Panc1 (cell line): ENCODE measurements at regions not wholly inside any gene's neighbourhood (a gene's known extent, or its start where the extent isn't known, plus 50 kb on each side); places are given as distances from the start of the nearest gene placed in this dataset.
"Not testable (repeated sequence)": the region's sequence is repeated elsewhere in the genome, so short reads cannot be mapped to it uniquely, and the experiment has no call there.

Source experiments
- ATAC-seq: fragments of 200-7000 bp; cut with Tn5 transposase; 2 replicates; pipeline ENCODE4 v1.9.1; 2020; ENCODE audit warnings: mild to moderate bottlenecking, moderate library complexity
- BruUV-seq: library from RNA; stranded (reverse); fragments of 400-500 nt; replicated peaks from 2 replicates; lab custom pipeline; 2021; lab: Mats Ljungman, UMichigan
- CTCF ChIA-PET: fragments of 300-600 bp; sonication (Branson Sonifier 250); formaldehyde crosslinking; loops from one replicate; lab custom pipeline; 2022; ENCODE audit warnings: antibody characterized with exemption; lab: Charles Lee
- POLR2A ChIA-PET: fragments of 300-600 bp; sonication (Branson Sonifier 250); formaldehyde crosslinking; loops from one replicate; lab custom pipeline; 2022; ENCODE audit warnings: antibody characterized with exemption; lab: Charles Lee
- DNase-seq: peaks from one replicate; pipeline ENCODE4 v3.0.0-alpha.2; 2010; ENCODE audit warnings: low read depth, low spot score
- H3K27ac ChIP-seq: 2 replicates; pipeline ENCODE4 v1.5.1; 2011; ENCODE audit warnings: mild to moderate bottlenecking, low read length, inconsistent platforms
- H3K27me3 ChIP-seq: fragments of 200-500 bp; sonication (Bioruptor generic); 2 replicates; pipeline ENCODE4 v1.6.0; 2014; ENCODE audit warnings: low read length, inconsistent platforms; ENCODE audit not compliant: control insufficient read depth, insufficient read depth
- H3K36me3 ChIP-seq: fragments of 200-500 bp; sonication (Bioruptor generic); 2 replicates; pipeline ENCODE4 v1.5.1; 2014; ENCODE audit warnings: inconsistent platforms, mild to moderate bottlenecking, low read length, moderate library complexity; ENCODE audit not compliant: control insufficient read depth, insufficient read depth
- H3K4me1 ChIP-seq: 2 replicates; pipeline ENCODE4 v1.5.1; 2011; ENCODE audit warnings: inconsistent platforms, mild to moderate bottlenecking, low read length, moderate library complexity; ENCODE audit not compliant: control insufficient read depth, insufficient read depth
- H3K4me3 ChIP-seq, 2 experiments: 2 replicates each; pipeline ENCODE4 v1.5.1; 2011 to 2012; ENCODE audit warnings: low read depth in 2 of 2, low read length in 2 of 2, mild to moderate bottlenecking in 2 of 2, inconsistent platforms in 1 of 2, moderate library complexity in 1 of 2
- H3K9me3 ChIP-seq: fragments of 200-500 bp; sonication (Bioruptor generic); 2 replicates; pipeline ENCODE4 v1.5.1; 2014; ENCODE audit warnings: low read depth, mild to moderate bottlenecking, inconsistent platforms, low read length, moderate library complexity; ENCODE audit not compliant: control insufficient read depth, insufficient read depth
- POLR2AphosphoS5 ChIP-seq: IDR thresholded peaks from 2 replicates; pipeline ENCODE4 v1.6.1; 2012; ENCODE audit warnings: mild to moderate bottlenecking, low read depth, low read length, moderate library complexity
- SIN3A ChIP-seq: IDR thresholded peaks from 2 replicates; pipeline ENCODE4 v1.6.1; 2012; ENCODE audit warnings: low read depth, mild to moderate bottlenecking, low read length, moderate library complexity, borderline replicate concordance; ENCODE audit not compliant: insufficient read depth
- TCF7L2 ChIP-seq: IDR thresholded peaks from 2 replicates; pipeline ENCODE4 v1.6.1; 2011; ENCODE audit warnings: mild to moderate bottlenecking, low read depth, low read length, inconsistent platforms
- in situ Hi-C: cut with HindIII; loops from 2 replicates; pipeline ENCODE4 v1.10.0; 2016; ENCODE audit warnings: low sequenced_read_pairs, low pct_unique_long_range_greater_than_20kb
- intact Hi-C: fragments of 100-400 bp; cut with micrococcal nuclease; formaldehyde crosslinking; loops from one replicate; pipeline ENCODE4 v1.10.0; 2022; ENCODE audit not compliant: unreplicated experiment
- TF ChIP-seq, protein P1 (sequence below), 2 experiments: IDR thresholded peaks; 2 replicates each; pipeline ENCODE4 v1.6.1; 2011 to 2012; ENCODE audit warnings: low read depth in 2 of 2, control low read depth in 1 of 2, low read length in 1 of 2, mild to moderate bottlenecking in 1 of 2, moderate library complexity in 1 of 2; ENCODE audit not compliant: insufficient read depth in 1 of 2
- TF ChIP-seq, protein P2 (sequence below): fragments of 450-650 bp; IDR thresholded peaks from 2 replicates; pipeline ENCODE4 v1.5.1; 2017; ENCODE audit warnings: mild to moderate bottlenecking

DNA sequence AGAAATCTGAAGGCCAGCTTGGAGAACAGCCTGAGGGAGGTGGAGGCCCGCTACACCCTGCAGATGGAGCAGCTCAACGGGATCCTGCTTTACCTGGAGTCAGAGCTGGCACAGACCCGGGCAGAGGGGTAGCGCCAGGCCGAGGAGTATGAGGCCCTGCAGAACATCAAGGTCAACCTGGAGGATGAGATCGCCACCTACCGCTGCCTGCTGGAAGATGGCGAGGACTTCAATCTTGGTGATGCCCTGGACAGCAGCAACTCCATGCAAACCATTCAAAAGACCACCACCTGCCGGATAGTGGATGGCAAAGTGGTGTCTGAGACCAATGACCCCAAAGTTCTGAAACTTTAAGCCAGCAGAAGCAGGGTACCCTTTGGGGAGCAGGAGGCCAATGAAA, 318.4 kb downstream of the ZFHX3 start:
- BruUV-seq, in situ Hi-C loops, CTCF ChIA-PET: not testable (repeated sequence)

GRCh38 chr16:72728516-72728915, 319.4 kb downstream of the ZFHX3 start:
- CTCF ChIA-PET = no interaction called here
- no peak overlapping the region for H3K4me3 ChIP-seq
- no peak overlapping the region for H3K27ac ChIP-seq
- no peaks in the 10 kb centered on the region for H3K9me3 ChIP-seq
- intact Hi-C loops (no loop called here), in situ Hi-C loops (no loop called here)
- no TSS peak for BruUV-seq
- DNase-seq (no peak), ATAC-seq (no peak)
- no peaks in the 10 kb centered on the region for H3K4me1 ChIP-seq
- TF ChIP-seq, protein P1, sequence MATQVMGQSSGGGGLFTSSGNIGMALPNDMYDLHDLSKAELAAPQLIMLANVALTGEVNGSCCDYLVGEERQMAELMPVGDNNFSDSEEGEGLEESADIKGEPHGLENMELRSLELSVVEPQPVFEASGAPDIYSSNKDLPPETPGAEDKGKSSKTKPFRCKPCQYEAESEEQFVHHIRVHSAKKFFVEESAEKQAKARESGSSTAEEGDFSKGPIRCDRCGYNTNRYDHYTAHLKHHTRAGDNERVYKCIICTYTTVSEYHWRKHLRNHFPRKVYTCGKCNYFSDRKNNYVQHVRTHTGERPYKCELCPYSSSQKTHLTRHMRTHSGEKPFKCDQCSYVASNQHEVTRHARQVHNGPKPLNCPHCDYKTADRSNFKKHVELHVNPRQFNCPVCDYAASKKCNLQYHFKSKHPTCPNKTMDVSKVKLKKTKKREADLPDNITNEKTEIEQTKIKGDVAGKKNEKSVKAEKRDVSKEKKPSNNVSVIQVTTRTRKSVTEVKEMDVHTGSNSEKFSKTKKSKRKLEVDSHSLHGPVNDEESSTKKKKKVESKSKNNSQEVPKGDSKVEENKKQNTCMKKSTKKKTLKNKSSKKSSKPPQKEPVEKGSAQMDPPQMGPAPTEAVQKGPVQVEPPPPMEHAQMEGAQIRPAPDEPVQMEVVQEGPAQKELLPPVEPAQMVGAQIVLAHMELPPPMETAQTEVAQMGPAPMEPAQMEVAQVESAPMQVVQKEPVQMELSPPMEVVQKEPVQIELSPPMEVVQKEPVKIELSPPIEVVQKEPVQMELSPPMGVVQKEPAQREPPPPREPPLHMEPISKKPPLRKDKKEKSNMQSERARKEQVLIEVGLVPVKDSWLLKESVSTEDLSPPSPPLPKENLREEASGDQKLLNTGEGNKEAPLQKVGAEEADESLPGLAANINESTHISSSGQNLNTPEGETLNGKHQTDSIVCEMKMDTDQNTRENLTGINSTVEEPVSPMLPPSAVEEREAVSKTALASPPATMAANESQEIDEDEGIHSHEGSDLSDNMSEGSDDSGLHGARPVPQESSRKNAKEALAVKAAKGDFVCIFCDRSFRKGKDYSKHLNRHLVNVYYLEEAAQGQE (IDR thresholded peaks at IDR 0.05; ENCODE audit: insufficient read depth in 1 of 2, low read depth in 2 of 2, low read length in 1 of 2) = no peak
- TF ChIP-seq POLR2AphosphoS5 (no peak), SIN3A (no peak), TCF7L2 (no peak)
- TF ChIP-seq, protein P2, sequence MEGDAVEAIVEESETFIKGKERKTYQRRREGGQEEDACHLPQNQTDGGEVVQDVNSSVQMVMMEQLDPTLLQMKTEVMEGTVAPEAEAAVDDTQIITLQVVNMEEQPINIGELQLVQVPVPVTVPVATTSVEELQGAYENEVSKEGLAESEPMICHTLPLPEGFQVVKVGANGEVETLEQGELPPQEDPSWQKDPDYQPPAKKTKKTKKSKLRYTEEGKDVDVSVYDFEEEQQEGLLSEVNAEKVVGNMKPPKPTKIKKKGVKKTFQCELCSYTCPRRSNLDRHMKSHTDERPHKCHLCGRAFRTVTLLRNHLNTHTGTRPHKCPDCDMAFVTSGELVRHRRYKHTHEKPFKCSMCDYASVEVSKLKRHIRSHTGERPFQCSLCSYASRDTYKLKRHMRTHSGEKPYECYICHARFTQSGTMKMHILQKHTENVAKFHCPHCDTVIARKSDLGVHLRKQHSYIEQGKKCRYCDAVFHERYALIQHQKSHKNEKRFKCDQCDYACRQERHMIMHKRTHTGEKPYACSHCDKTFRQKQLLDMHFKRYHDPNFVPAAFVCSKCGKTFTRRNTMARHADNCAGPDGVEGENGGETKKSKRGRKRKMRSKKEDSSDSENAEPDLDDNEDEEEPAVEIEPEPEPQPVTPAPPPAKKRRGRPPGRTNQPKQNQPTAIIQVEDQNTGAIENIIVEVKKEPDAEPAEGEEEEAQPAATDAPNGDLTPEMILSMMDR = no peak
- POLR2A ChIA-PET = no interaction called here
- H3K36me3 ChIP-seq = no peaks in the 10 kb centered on the region
- no peaks in the 10 kb centered on the region for H3K27me3 ChIP-seq

More for the DNA sequence above, 318.4 kb downstream of the ZFHX3 start:
- DNase-seq, H3K4me1 ChIP-seq, POLR2A ChIA-PET, H3K27me3 ChIP-seq, intact Hi-C loops, H3K27ac ChIP-seq, H3K4me3 ChIP-seq, ATAC-seq, H3K9me3 ChIP-seq, H3K36me3 ChIP-seq: not testable (repeated sequence)

DNA sequence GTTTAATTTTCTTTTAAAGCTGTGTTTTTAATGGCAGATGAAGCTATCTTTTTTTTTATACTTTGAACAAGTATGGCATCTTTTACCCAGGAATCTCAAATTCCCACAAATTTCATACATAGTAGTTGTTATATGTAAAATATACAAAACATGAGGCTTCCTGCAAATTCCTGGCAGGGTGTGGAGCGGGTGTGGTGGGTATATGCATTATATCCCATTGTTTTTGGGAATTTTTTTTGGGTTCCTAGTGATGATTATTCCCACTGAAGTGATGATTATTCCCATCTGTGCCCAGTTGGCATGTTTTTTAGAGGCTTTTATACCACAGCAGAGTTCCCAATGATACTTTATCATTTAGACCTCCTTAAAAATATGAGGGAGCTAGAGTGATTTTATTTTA, 320.4 kb downstream of the ZFHX3 start:
- BruUV-seq = no TSS peak
- Histone ChIP-seq H3K27me3 (no peaks in the 10 kb centered on the region), H3K4me1 (no peaks in the 10 kb centered on the region), H3K36me3 (no peaks in the 10 kb centered on the region), H3K4me3 (no peak overlapping the region), H3K9me3 (no peaks in the 10 kb centered on the region), H3K27ac (no peak overlapping the region)
- ChIA-PET CTCF (no interaction called here), POLR2A (no interaction called here)
- ATAC-seq = no peak
- in situ Hi-C loops = no loop called here
- no peak for DNase-seq
- TF ChIP-seq, protein P2 = no peak
- TF ChIP-seq, protein P1 (IDR thresholded peaks at IDR 0.05; ENCODE audit: insufficient read depth in 1 of 2, low read depth in 2 of 2, low read length in 1 of 2) = no peak
- no peak for TF ChIP-seq POLR2AphosphoS5
- TF ChIP-seq SIN3A = no peak
- TF ChIP-seq TCF7L2 = no peak
- intact Hi-C loops = no loop called here
